Left lung (tissue), 4 donors: ENCODE measurements at regions not wholly inside any gene's neighbourhood (a gene's known extent, or its start where the extent isn't known, plus 50 kb on each side); places are given as distances from the start of the nearest gene placed in this dataset.

Experiments
- ATAC-seq: fragments of 200-7000 bp; cut with Tn5 transposase; one replicate; pipeline ENCODE4 v1.9.1; 2020; ENCODE audit warnings: moderate library complexity
- DNase-seq, 4 donors: peaks; one replicate each; pipeline ENCODE4 v3.0.0-alpha.2; 2013 to 2020
- H3K27ac ChIP-seq, 2 donors: fragments of 200-600 bp; sonication (generic) in 1 of 2; one replicate each; pipeline versions ENCODE4 v1.5.0 to v1.8.0; 2020 to 2021
- H3K27me3 ChIP-seq, 2 donors: fragments of 200-600 bp; sonication (generic) in 1 of 2; one replicate each; pipeline versions ENCODE4 v1.5.0 to v1.8.0; 2020 to 2021
- H3K36me3 ChIP-seq, 2 donors: fragments of 200-600 bp; sonication (generic) in 1 of 2; one replicate each; pipeline versions ENCODE4 v1.5.0 to v1.8.0; 2020 to 2021
- H3K4me1 ChIP-seq, 2 donors: fragments of 200-600 bp; one replicate each; pipeline ENCODE4 v1.8.0; 2021
- H3K4me3 ChIP-seq, 2 donors: fragments of 200-600 bp; sonication (generic) in 1 of 2; one replicate each; pipeline versions ENCODE4 v1.5.0 to v1.8.0; 2020 to 2021; ENCODE audit warnings: mild to moderate bottlenecking in 1 of 2
- H3K9me3 ChIP-seq, 2 donors: fragments of 200-600 bp; sonication (generic) in 1 of 2; one replicate each; pipeline versions ENCODE4 v1.5.0 to v1.8.0; 2020 to 2021
- CTCF ChIP-seq, 2 donors: fragments of 200-600 bp; sonication (generic) in 1 of 2; IDR thresholded peaks; one replicate each; pipeline versions ENCODE4 v1.5.0 to v1.8.0; 2021; ENCODE audit warnings: antibody characterized with exemption in 2 of 2
- intact Hi-C, 2 donors: fragments of 100-400 bp; cut with DNase I; formaldehyde crosslinking; loops; one replicate each; pipeline versions ENCODE4 v1.11.2 to v1.14.2; 2022
- donor health status: DM: no; HTN: yes; CAD: no.
- donor health status: DM: no; HTN: no; CAD: no.

GRCh38 chr21:23017989-23018388, 2019.8 kb downstream of the NCAM2 start:
- Histone ChIP-seq H3K4me3 (no peak overlapping the region), H3K4me1 (no peaks in the 10 kb centered on the region), H3K27ac (no peak overlapping the region), H3K36me3 (no peaks in the 10 kb centered on the region), H3K9me3 (peaks cover 0 to 2% of the 10 kb centered on the region in 2 donors), H3K27me3 (no peaks in the 10 kb centered on the region)
- intact Hi-C loops = no loop called here
- no peak for TF ChIP-seq CTCF (IDR thresholded peaks at IDR 0.05)
- DNase-seq (no peak), ATAC-seq (no peak)

- Histone ChIP-seq H3K27ac (no peak overlapping the region), H3K27me3 (no peaks in the 10 kb centered on the region), H3K36me3 (no peaks in the 10 kb centered on the region), H3K4me1 (no peaks in the 10 kb centered on the region), H3K9me3 (peaks cover 0 to 2% of the 10 kb centered on the region in 2 donors), H3K4me3 (no peak overlapping the region)
- DNase-seq (no peak), ATAC-seq (no peak)
- no peak for TF ChIP-seq CTCF (IDR thresholded peaks at IDR 0.05)
- intact Hi-C loops = no loop called here
These were observed 2022.8 kb downstream of the NCAM2 start for GRCh38 chr21:23020969-23021368.

- Histone ChIP-seq H3K27me3 (no peaks in the 10 kb centered on the region), H3K9me3 (peaks cover 0 to 2% of the 10 kb centered on the region in 2 donors), H3K4me1 (no peaks in the 10 kb centered on the region), H3K27ac (no peak overlapping the region), H3K4me3 (no peak overlapping the region), H3K36me3 (no peaks in the 10 kb centered on the region)
- ATAC-seq = no peak
- intact Hi-C loops = no loop called here
- TF ChIP-seq CTCF (IDR thresholded peaks at IDR 0.05) = no peak
- peak in 1 of 4 donors; percentile 77 for DNase-seq
These were observed 2023.3 kb downstream of the NCAM2 start for GRCh38 chr21:23021481-23021880.

GRCh38 chr21:23026878-23027277, 2028.7 kb downstream of the NCAM2 start:
- H3K27ac ChIP-seq = no peak overlapping the region
- H3K9me3 ChIP-seq = no peaks in the 10 kb centered on the region
- ATAC-seq (no peak), DNase-seq (no peak)
- H3K4me3 ChIP-seq = no peak overlapping the region
- intact Hi-C loops = no loop called here
- no peaks in the 10 kb centered on the region for H3K27me3 ChIP-seq
- no peaks in the 10 kb centered on the region for H3K4me1 ChIP-seq
- no peak for TF ChIP-seq CTCF (IDR thresholded peaks at IDR 0.05)
- no peaks in the 10 kb centered on the region for H3K36me3 ChIP-seq

- H3K4me1 ChIP-seq = no peaks in the 10 kb centered on the region
- H3K36me3 ChIP-seq = no peaks in the 10 kb centered on the region
- H3K9me3 ChIP-seq = no peaks in the 10 kb centered on the region
- intact Hi-C loops = no loop called here
- H3K27me3 ChIP-seq = no peaks in the 10 kb centered on the region
- no peak overlapping the region for H3K4me3 ChIP-seq
- no peak for TF ChIP-seq CTCF (IDR thresholded peaks at IDR 0.05)
- ATAC-seq = no peak
- H3K27ac ChIP-seq = no peak overlapping the region
- no peak for DNase-seq
These were observed 2041.6 kb downstream of the NCAM2 start for GRCh38 chr21:23039846-23040245.
